ENCODE measurements at regions not wholly inside any gene's neighbourhood (a gene's known extent, or its start where the extent isn't known, plus 50 kb on each side); places are given as distances from the start of the nearest gene placed in this dataset.

- DNase-seq (ENCODE audit: low read depth): no peak
- no peak for TF ChIP-seq CTCF (IDR thresholded peaks at IDR 0.05; ENCODE audit: insufficient read depth, low read depth, low read length, missing control alignments)
Measured at GRCh38 chr18:56162311-56163265, 475.8 kb downstream of the TXNL1 start.

GRCh38 chr18:56161566-56162260, 476.7 kb downstream of the TXNL1 start:
- no peak for TF ChIP-seq CTCF (IDR thresholded peaks at IDR 0.05; ENCODE audit: insufficient read depth, low read depth, low read length, missing control alignments)
- H3K4me3 ChIP-seq (ENCODE audit: low read length): no peak overlapping the region
- DNase-seq (ENCODE audit: low read depth): no peak

More at GRCh38 chr18:56162311-56163265, 475.8 kb downstream of the TXNL1 start:
- no peak overlapping the region for H3K4me3 ChIP-seq (ENCODE audit: low read length)

- DNase-seq (ENCODE audit: low read depth): no peak
- no peak overlapping the region for H3K4me3 ChIP-seq (ENCODE audit: low read length)
- TF ChIP-seq CTCF (IDR thresholded peaks at IDR 0.05; ENCODE audit: insufficient read depth, low read depth, low read length, missing control alignments): no peak
Measured at GRCh38 chr18:56158676-56159075, 479.7 kb downstream of the TXNL1 start.

GRCh38 chr18:56157541-56157940, 480.9 kb downstream of the TXNL1 start:
- no peak for DNase-seq (ENCODE audit: low read depth)
- no peak for TF ChIP-seq CTCF (IDR thresholded peaks at IDR 0.05; ENCODE audit: insufficient read depth, low read depth, low read length, missing control alignments)
- no peak overlapping the region for H3K4me3 ChIP-seq (ENCODE audit: low read length)

GRCh38 chr18:56152551-56153310, 485.7 kb downstream of the TXNL1 start:
- no peak for DNase-seq (ENCODE audit: low read depth)
- no peak for TF ChIP-seq CTCF (IDR thresholded peaks at IDR 0.05; ENCODE audit: insufficient read depth, low read depth, low read length, missing control alignments)
- no peak overlapping the region for H3K4me3 ChIP-seq (ENCODE audit: low read length)

GRCh38 chr18:56148373-56148772, 490.0 kb downstream of the TXNL1 start:
- DNase-seq (ENCODE audit: low read depth): peak; percentile 80
- TF ChIP-seq CTCF (IDR thresholded peaks at IDR 0.05; ENCODE audit: insufficient read depth, low read depth, low read length, missing control alignments): no peak
- H3K4me3 ChIP-seq (ENCODE audit: low read length): no peak overlapping the region
